NCI-H146 (cell line): ENCODE measurements at regions not wholly inside any gene's neighbourhood (a gene's known extent, or its start where the extent isn't known, plus 50 kb on each side); places are given as distances from the start of the nearest gene placed in this dataset.
"Not testable (repeated sequence)": the region's sequence is repeated elsewhere in the genome, so short reads cannot be mapped to it uniquely, and the experiment has no call there.

ENCODE experiments used
- DNase-seq: peaks from one replicate; lab custom pipeline; 2025; lab: John Stamatoyannopoulos, UW

GRCh38 chr6:62889240-62889639 is 322.0 kb upstream of the FKBP1C start:
- DNase-seq, result no peak

- DNase-seq, result peak; percentile 9
These were observed 320.1 kb upstream of the FKBP1C start for GRCh38 chr6:62891065-62891647.

DNA sequence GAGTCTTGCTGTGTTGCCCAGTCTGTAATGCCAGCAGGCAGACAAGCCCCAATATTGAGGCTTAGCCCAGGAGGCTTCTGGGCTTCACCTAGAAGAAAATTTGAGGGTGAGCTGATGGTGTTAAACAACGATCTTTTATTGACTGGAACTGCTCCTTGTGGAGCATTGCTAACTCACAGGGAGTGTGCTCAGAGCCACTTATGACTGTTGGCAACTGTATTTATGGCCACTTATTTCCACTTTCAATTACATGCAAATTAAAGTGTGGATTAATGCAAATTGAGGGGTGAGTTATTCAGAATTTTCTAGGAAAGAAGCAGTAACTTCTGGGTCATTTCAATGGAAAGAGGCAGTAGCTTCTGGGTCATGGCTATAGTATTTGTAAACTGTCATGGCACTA is 317.2 kb upstream of the FKBP1C start:
- no peak for DNase-seq

GRCh38 chr6:62903266-62903665 is 308.0 kb upstream of the FKBP1C start:
- DNase-seq, result no peak

DNA sequence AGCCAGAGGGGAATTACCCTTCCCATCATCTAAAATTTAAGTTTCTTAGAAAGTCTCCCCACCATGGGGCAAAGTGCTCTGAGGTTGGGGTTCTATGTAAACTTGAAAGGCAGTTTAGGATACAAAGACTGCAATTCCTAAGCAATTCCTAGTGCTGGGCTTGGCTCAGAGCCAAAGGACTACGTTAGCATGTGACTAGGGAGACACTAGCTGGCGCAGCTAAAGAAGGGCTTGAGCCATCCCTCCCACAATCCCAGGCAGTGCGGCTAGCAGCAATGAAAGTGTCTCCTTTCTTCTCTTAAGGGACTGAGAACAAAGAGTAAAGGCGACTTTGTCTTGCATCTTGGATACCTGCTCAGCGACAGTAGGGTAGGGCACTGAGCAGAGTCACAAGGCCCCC is 306.6 kb upstream of the FKBP1C start:
- no peak for DNase-seq

DNA sequence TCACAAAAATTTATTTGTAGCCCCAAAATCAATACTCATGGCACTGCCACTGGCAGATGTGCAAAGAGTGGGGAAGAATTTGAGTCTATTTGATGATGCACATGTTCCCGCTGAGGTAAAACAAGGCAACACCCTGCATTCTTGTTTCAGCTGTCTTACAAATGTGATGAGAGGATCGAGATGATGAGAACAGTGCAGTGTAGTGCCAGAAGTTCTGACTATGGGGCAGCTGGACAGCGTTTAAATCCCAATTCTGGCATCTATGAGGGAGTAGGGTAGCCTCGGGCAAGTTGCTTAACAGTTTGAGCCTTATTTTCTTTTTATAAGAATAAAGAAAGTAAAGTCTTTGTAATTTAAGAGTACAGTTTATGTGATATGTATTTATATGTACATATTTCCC is 296.7 kb upstream of the FKBP1C start:
- DNase-seq, result no peak

- no peak for DNase-seq
These were observed 287.5 kb upstream of the FKBP1C start for GRCh38 chr6:62923728-62924127.

- DNase-seq, result no peak
These were observed 270.4 kb upstream of the FKBP1C start for GRCh38 chr6:62940848-62941247.

DNA sequence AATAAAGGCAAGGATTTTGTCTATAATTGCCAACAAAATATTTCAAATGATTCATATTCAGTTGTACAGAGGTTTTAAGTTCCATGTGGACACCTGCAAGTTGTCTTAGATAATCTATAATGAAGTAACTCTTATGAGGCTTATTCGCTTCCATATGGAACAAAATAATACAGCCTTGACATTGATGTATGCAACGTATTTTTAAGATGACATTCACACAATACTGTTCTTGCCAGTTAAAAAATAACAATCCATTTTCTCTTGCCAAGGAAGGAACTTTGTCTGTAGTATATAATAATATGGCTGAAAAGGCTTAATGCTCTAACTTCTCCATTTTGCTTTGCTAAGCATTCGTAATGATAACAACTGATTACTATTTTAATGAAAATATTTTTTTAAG is 269.3 kb upstream of the FKBP1C start:
- no peak for DNase-seq

- no peak for DNase-seq
These were observed 242.4 kb upstream of the FKBP1C start for GRCh38 chr6:62968834-62969233.

GRCh38 chr6:62971976-62972658 is 239.2 kb upstream of the FKBP1C start:
- DNase-seq, result no peak

DNA sequence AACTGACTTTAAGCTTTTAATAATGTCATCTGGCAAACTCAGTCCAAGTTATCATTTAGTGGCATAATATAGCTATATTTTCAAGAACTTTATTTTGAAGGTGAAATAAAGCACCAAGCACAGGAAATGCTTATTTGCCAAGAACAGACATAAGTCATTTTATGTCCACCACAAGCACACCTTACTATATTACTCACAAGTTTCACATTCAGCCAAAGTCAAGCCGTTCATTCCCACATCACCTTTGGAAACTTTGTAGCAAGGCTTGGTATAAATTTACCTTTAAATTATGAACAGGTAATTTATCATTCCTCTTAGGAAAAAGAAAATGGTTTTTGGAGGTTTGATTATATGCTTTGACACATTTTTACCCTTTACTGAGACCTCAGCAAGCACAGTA is 236.8 kb upstream of the FKBP1C start:
- no peak for DNase-seq

DNA sequence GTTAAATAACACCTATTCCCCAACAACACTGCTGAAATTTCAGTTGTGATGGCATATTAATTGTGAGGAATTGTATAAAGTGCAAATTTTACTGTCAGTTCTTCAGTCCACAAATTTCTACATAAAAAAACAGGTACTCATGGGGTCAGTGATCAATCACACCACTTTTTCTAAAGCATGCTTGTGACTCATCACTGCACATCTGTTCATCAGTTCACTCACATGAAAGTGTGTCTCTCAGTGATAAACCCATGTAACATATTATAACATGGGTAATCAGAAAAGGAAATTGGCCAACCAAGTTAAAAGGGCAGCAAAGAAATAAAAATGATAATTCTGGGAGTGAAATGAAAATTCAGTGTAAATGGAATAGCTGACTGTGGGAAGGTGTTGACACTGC is 234.7 kb upstream of the FKBP1C start:
- no peak for DNase-seq

GRCh38 chr6:62978920-62979319 is 232.3 kb upstream of the FKBP1C start:
- no peak for DNase-seq

GRCh38 chr6:62980093-62980492 is 231.2 kb upstream of the FKBP1C start:
- DNase-seq, result no peak

DNA sequence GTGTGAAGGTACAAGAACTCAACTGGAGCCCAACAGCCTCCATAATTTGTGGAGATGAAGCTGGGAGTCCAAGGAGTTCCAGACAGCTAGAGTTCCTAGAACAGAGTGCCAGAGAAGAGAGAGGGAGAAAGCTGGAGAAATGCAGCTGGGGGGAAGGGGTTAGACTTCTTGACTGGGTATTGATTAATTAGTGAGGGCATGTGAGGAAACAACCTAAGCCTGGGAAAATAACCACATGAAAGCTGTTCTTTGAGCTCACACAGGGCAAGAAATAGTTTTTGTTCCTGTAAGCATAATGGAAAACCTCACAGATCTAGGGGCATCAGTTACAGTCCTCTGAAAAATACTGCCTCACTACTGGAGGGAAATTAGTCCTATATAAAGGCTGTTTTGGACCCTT is 230.5 kb upstream of the FKBP1C start:
- no peak for DNase-seq

DNA sequence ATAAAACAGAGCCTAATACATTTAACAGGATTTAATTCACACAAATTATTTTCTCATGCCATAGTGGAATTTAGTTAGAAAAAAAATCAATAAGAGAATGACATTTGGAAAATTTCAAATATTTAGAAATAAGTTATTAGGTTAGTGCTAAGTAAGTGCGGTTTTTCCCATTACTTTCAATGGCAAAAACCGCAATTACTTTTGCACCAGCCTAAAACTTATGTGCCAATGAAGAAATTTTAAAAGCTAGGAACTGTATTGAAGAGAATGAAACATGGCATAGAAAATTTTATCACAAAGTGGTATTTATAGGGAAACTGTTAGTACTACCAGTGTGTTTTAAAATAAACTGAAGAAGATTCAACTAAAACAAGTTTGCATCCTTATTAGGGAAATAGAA is 228.3 kb upstream of the FKBP1C start:
- DNase-seq, result no peak

DNA sequence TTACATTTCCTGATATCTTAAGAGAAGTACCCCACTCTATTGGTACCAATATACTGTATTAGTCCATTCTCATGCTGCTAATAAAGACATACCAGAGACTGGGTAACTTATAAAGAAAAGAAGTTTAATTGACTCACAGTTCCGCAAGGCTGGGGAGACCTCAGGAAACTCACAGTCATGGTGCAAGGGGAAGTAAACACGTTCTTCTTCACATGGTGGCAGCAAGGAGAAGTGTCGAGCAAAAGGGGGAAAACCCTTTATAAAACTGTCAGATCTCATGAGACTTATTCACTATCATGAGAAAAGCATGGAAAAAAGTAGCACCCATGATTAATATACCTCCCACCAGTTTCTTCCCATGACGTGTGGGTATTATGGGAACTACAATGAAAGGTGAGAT is 219.6 kb upstream of the FKBP1C start:
- not testable (repeated sequence) for DNase-seq

- DNase-seq, result no peak
These were observed 217.3 kb upstream of the FKBP1C start for GRCh38 chr6:62993951-62994350.

GRCh38 chr6:62998022-62998421 is 213.2 kb upstream of the FKBP1C start:
- no peak for DNase-seq

DNA sequence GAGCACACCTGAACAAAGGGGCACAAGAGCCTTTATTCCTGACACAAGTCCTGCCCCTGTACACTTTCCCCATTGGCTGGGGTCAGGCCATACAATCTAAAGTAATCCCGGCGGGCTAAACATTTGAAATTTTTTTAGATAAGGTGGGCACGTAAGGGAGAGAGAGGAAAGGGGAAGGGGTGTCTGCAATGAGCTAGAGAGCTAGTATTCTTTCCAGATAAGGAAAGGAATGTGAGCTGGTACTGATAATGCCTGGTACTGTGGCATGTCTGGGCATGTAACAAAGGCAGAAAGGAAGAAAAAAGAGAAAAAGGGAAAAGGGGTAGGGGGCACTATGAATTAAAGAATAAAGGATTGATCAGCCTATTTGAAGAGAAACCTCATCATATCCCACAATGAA is 212.0 kb upstream of the FKBP1C start:
- DNase-seq, result not testable (repeated sequence)

- DNase-seq, result no peak
These were observed 211.5 kb upstream of the FKBP1C start for GRCh38 chr6:62999796-63000195.

- DNase-seq, result not testable (repeated sequence)
These were observed 205.3 kb upstream of the FKBP1C start for GRCh38 chr6:63006018-63006417.

GRCh38 chr6:63010962-63011361 is 200.3 kb upstream of the FKBP1C start:
- DNase-seq, result not testable (repeated sequence)
